ENCODE measurements at regions not wholly inside any gene's neighbourhood (a gene's known extent, or its start where the extent isn't known, plus 50 kb on each side); places are given as distances from the start of the nearest gene placed in this dataset.

GRCh38 chr9:96025995-96026602, 150.6 kb downstream of the ERCC6L2 start:
- TF ChIP-seq CTCF (IDR thresholded peaks at IDR 0.05) (peak in 8 of 12 donors; percentile 20 to 38 (median 30)), POLR2A (IDR thresholded peaks at IDR 0.05) (no peak)
